Iris pigment epithelial cell (primary cell): ENCODE measurements at regions not wholly inside any gene's neighbourhood (a gene's known extent, or its start where the extent isn't known, plus 50 kb on each side); places are given as distances from the start of the nearest gene placed in this dataset.
A peak's percentile ranks its signal among the peaks of the same experiment; 100 is the strongest.

Experiments
- DNase-seq: peaks from one replicate; pipeline ENCODE4 v3.0.0-alpha.2; 2011; ENCODE audit warnings: low read depth

- DNase-seq, result no peak
These were observed 183.8 kb upstream of the GSC start for GRCh38 chr14:94953541-94954260.

GRCh38 chr14:94952097-94952496 is 182.2 kb upstream of the GSC start:
- no peak for DNase-seq

- DNase-seq, result no peak
These were observed 176.3 kb upstream of the GSC start for GRCh38 chr14:94946244-94946643.

GRCh38 chr14:94945615-94946014 is 175.7 kb upstream of the GSC start:
- no peak for DNase-seq

GRCh38 chr14:94944636-94945258 is 174.8 kb upstream of the GSC start:
- no peak for DNase-seq

- DNase-seq, result no peak
These were observed 172.7 kb upstream of the GSC start for GRCh38 chr14:94942601-94943000.

GRCh38 chr14:94941311-94941710 is 171.4 kb upstream of the GSC start:
- no peak for DNase-seq

- DNase-seq, result no peak
These were observed 170.5 kb upstream of the GSC start for GRCh38 chr14:94940263-94940993.

GRCh38 chr14:94938016-94938415 is 168.1 kb upstream of the GSC start:
- no peak for DNase-seq

GRCh38 chr14:94936901-94937685 is 167.2 kb upstream of the GSC start:
- no peak for DNase-seq

- peak; percentile 43 for DNase-seq
These were observed 166.5 kb upstream of the GSC start for GRCh38 chr14:94936401-94936892.

- DNase-seq, result no peak
These were observed 165.9 kb upstream of the GSC start for GRCh38 chr14:94935706-94936300.

- no peak for DNase-seq
These were observed 164.4 kb upstream of the GSC start for GRCh38 chr14:94934276-94934810.

GRCh38 chr14:94933486-94933885 is 163.6 kb upstream of the GSC start:
- DNase-seq, result no peak

- DNase-seq, result no peak
These were observed 162.7 kb upstream of the GSC start for GRCh38 chr14:94932589-94932988.

- DNase-seq, result no peak
These were observed 160.8 kb upstream of the GSC start for GRCh38 chr14:94930690-94931089.

GRCh38 chr14:94929354-94929753 is 159.4 kb upstream of the GSC start:
- DNase-seq, result no peak

GRCh38 chr14:94926176-94926575 is 156.3 kb upstream of the GSC start:
- no peak for DNase-seq

- no peak for DNase-seq
These were observed 155.7 kb upstream of the GSC start for GRCh38 chr14:94925416-94926173.

GRCh38 chr14:94924189-94924588 is 154.3 kb upstream of the GSC start:
- DNase-seq, result no peak

GRCh38 chr14:94923786-94924185 is 153.9 kb upstream of the GSC start:
- DNase-seq, result no peak
